GM23248 (cell line): ENCODE measurements at regions not wholly inside any gene's neighbourhood (a gene's known extent, or its start where the extent isn't known, plus 50 kb on each side); places are given as distances from the start of the nearest gene placed in this dataset.

Source experiments
- DNase-seq: peaks from one replicate; pipeline ENCODE4 v3.0.0-alpha.2; 2015
- H2AFZ ChIP-seq: fragments of 200-600 bp; sonication (generic); 2 replicates; pipeline ENCODE4 v1.6.1; 2016; ENCODE audit warnings: antibody characterized with exemption
- H3F3A ChIP-seq: fragments of 200-600 bp; sonication (generic); 2 replicates; pipeline ENCODE4 v1.6.1; 2016; ENCODE audit warnings: mild to moderate bottlenecking, antibody characterized with exemption, mixed run types; ENCODE audit not compliant: insufficient read depth
- H3K27ac ChIP-seq: fragments of 200-600 bp; sonication (generic); 2 replicates; pipeline ENCODE4 v1.5.1; 2016; ENCODE audit warnings: mild to moderate bottlenecking
- H3K27me3 ChIP-seq: fragments of 200-600 bp; sonication (generic); replicated peaks from 2 replicates; pipeline ENCODE4 v1.6.1; 2016; ENCODE audit warnings: mild to moderate bottlenecking; ENCODE audit not compliant: insufficient read depth
- H3K36me3 ChIP-seq: fragments of 200-600 bp; sonication (generic); 2 replicates; pipeline ENCODE4 v1.6.1; 2016; ENCODE audit warnings: low read depth, mild to moderate bottlenecking
- H3K4me1 ChIP-seq: fragments of 200-600 bp; sonication (generic); 2 replicates; pipeline ENCODE4 v1.6.1; 2016; ENCODE audit warnings: mild to moderate bottlenecking; ENCODE audit not compliant: insufficient read depth
- H3K4me2 ChIP-seq: fragments of 200-600 bp; sonication (generic); one replicate; pipeline ENCODE4 v1.6.1; 2016; ENCODE audit warnings: mild to moderate bottlenecking; ENCODE audit not compliant: unreplicated experiment
- H3K4me3 ChIP-seq: fragments of 200-600 bp; sonication (generic); 2 replicates; pipeline ENCODE4 v1.5.1; 2016; ENCODE audit warnings: mild to moderate bottlenecking
- H3K79me2 ChIP-seq: fragments of 200-600 bp; sonication (generic); 2 replicates; pipeline ENCODE4 v1.6.1; 2016; ENCODE audit warnings: mild to moderate bottlenecking; ENCODE audit not compliant: insufficient read depth
- H3K9ac ChIP-seq: fragments of 200-600 bp; sonication (generic); 2 replicates; pipeline ENCODE4 v1.6.1; 2016; ENCODE audit warnings: mild to moderate bottlenecking
- H3K9me2 ChIP-seq: fragments of 200-600 bp; sonication (generic); 2 replicates; pipeline ENCODE4 v1.6.1; 2016; ENCODE audit warnings: mixed run types, mild to moderate bottlenecking, moderate library complexity; ENCODE audit not compliant: insufficient read depth
- H3K9me3 ChIP-seq: fragments of 200-600 bp; sonication (generic); one replicate; pipeline ENCODE4 v1.6.1; 2017; ENCODE audit warnings: low read depth
- H4K20me1 ChIP-seq: fragments of 200-600 bp; sonication (generic); 2 replicates; pipeline ENCODE4 v1.6.0; 2016; ENCODE audit not compliant: insufficient read depth
- EZH2 ChIP-seq: fragments of 200-600 bp; sonication (generic); IDR thresholded peaks from 2 replicates; pipeline ENCODE4 v1.6.1; 2018; ENCODE audit warnings: antibody characterized with exemption, mild to moderate bottlenecking; ENCODE audit not compliant: insufficient read depth, poor library complexity, severe bottlenecking
- EZH2phosphoT487 ChIP-seq: fragments of 200-600 bp; sonication (generic); IDR thresholded peaks from 2 replicates; pipeline ENCODE4 v1.6.1; 2018; ENCODE audit warnings: antibody characterized with exemption, moderate library complexity, mild to moderate bottlenecking, low read depth; ENCODE audit not compliant: insufficient read depth
- WGBS, 2 experiments: methylation state at CpG; one replicate each; pipeline ENCODE4 v1.1.6; 2015 to 2017; ENCODE audit warnings: low lambda C conversion rate in 2 of 2, low coverage in 1 of 2; ENCODE audit errors: missing lambda C conversion rate in 2 of 2; 5-methylcytosine and 5-hydroxymethylcytosine counted together
- in situ Hi-C: fragments of 300-500 bp; cut with MboI; formaldehyde crosslinking; loops from 2 replicates; pipeline ENCODE4 v1.15.0; 2020

- H3K4me2 ChIP-seq, result no peak overlapping the region
- in situ Hi-C loops, result no loop called here
- no peaks in the 10 kb centered on the region for H3K36me3 ChIP-seq
These were observed 60.7 kb upstream of the NIPBL start for GRCh38 chr5:36815871-36816270.

GRCh38 chr5:36820900-36821299 lies 55.7 kb upstream of the NIPBL start:
- no peak for DNase-seq
- in situ Hi-C loops, result no loop called here
- no peak for TF ChIP-seq EZH2
- no peak for TF ChIP-seq EZH2phosphoT487
- Histone ChIP-seq H3K4me1 (no peaks in the 10 kb centered on the region), H3K36me3 (no peaks in the 10 kb centered on the region), H3K27ac (no peak overlapping the region), H4K20me1 (no peaks in the 10 kb centered on the region), H3K4me2 (no peak overlapping the region), H3K9me2 (0 out of 2 replicates have a peak, but pooled peaks cover 5% of the 10 kb centered on the region), H3K27me3 (peaks cover 9% of the 10 kb centered on the region), H3K9me3 (no peaks in the 10 kb centered on the region), H3F3A (no peaks in the 10 kb centered on the region), H3K4me3 (no peak overlapping the region), H3K9ac (no peak overlapping the region), H2AFZ (no peak overlapping the region), H3K79me2 (no peaks in the 10 kb centered on the region)
- WGBS, 2 experiments, result 61 to 69% methylated on average over 6 of the region's 6 CpGs

More at GRCh38 chr5:36815871-36816270, 60.7 kb upstream of the NIPBL start:
- H3F3A ChIP-seq, result no peaks in the 10 kb centered on the region
- no peaks in the 10 kb centered on the region for H3K79me2 ChIP-seq
- no peaks in the 10 kb centered on the region for H3K4me1 ChIP-seq
- no peak for TF ChIP-seq EZH2
- TF ChIP-seq EZH2phosphoT487, result no peak
- H3K4me3 ChIP-seq, result no peak overlapping the region
- no peak overlapping the region for H2AFZ ChIP-seq
- H3K9ac ChIP-seq, result no peak overlapping the region
- no peaks in the 10 kb centered on the region for H4K20me1 ChIP-seq
- no peaks in the 10 kb centered on the region for H3K9me3 ChIP-seq
- 56 to 63% methylated on average over 2 of the region's 2 CpGs for WGBS, 2 experiments
- H3K27ac ChIP-seq, result no peak overlapping the region
- H3K27me3 ChIP-seq, result 0 out of 2 replicates have a peak, but pooled peaks cover 4% of the 10 kb centered on the region
- no peak for DNase-seq
- H3K9me2 ChIP-seq, result no peaks in the 10 kb centered on the region

GRCh38 chr5:36826694-36827093 lies 49.9 kb upstream of the NIPBL start:
- Histone ChIP-seq H3K27me3 (peaks cover 9% of the 10 kb centered on the region), H3K4me1 (no peaks in the 10 kb centered on the region), H3K36me3 (no peaks in the 10 kb centered on the region), H3K9me2 (0 out of 2 replicates have a peak, but pooled peaks cover 5% of the 10 kb centered on the region), H3K4me2 (no peak overlapping the region), H3K9ac (no peak overlapping the region), H2AFZ (no peak overlapping the region), H3K4me3 (no peak overlapping the region), H3F3A (no peaks in the 10 kb centered on the region), H3K9me3 (no peaks in the 10 kb centered on the region), H3K79me2 (no peaks in the 10 kb centered on the region), H3K27ac (no peak overlapping the region), H4K20me1 (no peaks in the 10 kb centered on the region)
- no peak for DNase-seq
- in situ Hi-C loops, result no loop called here
- 29 to 37% methylated on average over 2 of the region's 2 CpGs for WGBS, 2 experiments
- TF ChIP-seq EZH2phosphoT487, result no peak
- TF ChIP-seq EZH2, result no peak
